CD4-positive, alpha-beta T cell treated with Interferon alpha-2 for 1 hour (primary cell): ENCODE measurements at regions not wholly inside any gene's neighbourhood (a gene's known extent, or its start where the extent isn't known, plus 50 kb on each side); places are given as distances from the start of the nearest gene placed in this dataset.
"Not testable (repeated sequence)": the region's sequence is repeated elsewhere in the genome, so short reads cannot be mapped to it uniquely, and the experiment has no call there.

Experiments
- DNase-seq, 2 donors: peaks; one replicate each; pipeline ENCODE4 v3.0.0-alpha.2; 2020 to 2022

DNA sequence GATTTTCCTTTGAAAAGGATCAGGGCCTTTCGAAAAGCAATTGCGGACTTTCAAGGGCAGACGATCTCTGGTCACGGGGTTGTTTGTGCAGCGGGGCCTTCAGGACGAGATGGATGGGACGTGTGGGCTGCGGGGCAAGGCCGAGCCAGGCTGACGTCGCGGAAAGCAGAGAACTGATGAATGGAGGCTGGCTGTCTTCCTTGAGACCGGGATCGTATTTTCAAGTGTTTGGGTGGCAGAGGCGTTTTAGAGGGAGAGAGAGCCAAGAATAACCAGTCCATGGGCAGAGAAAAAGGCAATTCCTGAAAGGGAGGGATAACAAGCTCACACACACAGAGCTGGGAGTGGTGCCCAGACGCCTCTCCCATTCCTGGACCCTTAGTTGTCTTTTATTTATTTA lies 138.9 kb upstream of the USP29 start:
- DNase-seq, result no peak

DNA sequence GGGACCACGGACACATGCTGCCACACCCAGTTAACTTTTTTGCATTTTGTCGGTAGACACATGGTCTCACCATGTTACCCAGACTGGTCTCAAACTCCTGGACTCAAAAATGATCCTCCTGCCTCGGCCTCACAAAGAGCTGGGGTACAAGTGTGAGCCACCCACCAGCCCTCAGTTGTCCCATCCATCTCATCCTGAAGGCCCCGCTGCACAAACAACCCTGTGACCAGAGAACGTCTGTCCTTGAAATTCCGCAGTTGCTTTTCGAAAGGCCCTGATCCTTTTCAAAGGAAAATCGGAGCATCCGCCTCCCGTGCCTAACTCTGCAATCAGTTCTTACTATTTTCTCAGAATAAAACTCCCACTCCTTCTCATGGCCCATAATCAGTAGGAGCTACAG lies 138.3 kb upstream of the USP29 start:
- DNase-seq, result not testable (repeated sequence)

DNA sequence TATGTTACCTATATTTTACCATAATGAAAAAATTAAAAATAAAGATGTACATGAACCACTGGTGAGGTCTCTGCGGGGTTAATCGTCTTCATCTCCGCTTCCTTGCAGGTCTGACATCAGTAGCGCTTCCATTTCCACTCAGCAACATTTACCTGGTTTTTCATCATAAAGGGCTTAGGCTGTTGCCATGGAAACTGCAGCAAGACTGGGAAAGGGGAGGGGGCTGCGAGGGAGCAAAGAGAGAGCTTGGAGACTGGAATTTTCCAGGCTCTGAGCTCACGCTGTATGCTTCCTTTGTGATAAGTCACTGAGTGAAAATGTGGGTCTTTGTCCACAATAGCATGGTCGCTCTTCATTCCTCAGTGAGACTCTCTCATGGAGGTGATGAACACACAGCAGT lies 136.6 kb upstream of the USP29 start:
- no peak for DNase-seq

DNA sequence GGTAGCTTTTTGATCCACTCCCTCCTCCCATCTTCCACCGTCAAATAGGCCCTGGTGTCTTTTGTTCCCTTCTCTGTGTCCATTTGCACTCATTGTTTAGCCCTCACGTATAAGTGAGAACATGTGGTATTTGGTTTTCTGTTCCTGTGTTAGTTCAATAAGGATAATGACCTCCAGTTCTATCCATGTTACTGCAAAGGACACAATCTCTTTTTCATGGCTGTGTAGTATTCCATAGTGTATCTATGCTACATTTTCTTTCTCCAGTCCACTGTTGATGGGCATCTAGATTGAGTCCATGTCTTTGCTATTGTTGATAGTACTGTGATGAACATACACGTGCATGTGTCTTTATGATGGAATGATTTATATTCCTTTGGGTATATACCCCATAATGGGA lies 136.0 kb upstream of the USP29 start:
- no peak for DNase-seq

DNA sequence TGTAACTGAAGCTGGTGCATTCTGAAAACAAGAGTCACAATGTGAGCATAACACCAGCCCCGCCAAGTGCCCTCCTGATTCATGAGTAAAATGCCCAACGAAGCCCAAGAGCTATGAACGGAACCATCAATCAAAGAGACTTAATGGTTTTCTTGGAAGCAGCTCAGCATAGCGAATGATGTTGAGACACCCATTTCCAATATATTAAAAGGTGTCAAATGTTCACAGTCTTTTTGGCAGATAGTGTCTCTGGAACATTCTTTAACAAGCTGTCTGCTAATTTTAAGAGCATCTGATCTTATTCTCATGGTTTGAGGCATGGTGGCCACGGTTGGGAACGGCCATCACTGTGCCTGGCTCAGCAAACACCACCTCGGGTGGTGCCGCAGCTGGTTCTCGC lies 133.4 kb upstream of the USP29 start:
- DNase-seq, result no peak

DNA sequence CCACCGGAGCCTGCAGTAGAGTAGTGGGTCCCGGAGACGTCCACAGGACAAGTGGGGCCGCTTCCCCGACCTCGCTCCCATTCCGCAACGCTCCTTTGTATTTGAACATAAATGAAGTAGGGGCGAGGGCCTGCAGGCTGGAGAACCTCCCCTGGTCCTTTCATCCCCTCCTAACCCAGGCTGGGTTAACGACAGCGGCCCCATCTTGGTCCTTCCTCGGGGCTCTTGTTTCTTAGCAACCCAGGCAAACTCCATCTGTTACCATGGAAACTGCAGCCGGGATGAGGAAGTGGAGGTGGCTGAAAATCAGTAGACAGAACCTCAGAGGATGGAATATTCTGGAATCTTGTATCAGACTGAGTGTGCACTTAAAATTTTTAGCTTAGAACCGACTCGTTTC lies 132.6 kb upstream of the USP29 start:
- no peak for DNase-seq

DNA sequence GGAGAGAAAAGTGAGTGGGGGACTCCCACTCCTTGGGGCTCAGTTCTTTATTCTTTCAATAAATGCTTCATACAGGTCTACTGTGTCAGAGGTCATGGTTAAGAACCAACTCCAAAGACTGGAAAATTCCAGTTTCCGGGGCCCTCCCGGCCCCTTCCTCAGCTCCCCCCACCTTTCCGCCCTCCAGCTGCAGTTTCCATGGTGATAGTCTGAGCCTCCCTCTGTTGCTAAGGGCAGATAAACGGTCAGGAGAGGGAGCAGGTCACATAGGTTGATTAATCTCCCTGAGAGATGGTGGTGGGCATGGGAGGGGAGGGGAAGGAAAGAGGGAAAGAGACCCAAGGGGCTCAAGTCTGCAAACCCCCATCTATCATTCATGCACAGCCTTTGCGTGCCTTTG lies 131.5 kb upstream of the USP29 start:
- no peak for DNase-seq

DNA sequence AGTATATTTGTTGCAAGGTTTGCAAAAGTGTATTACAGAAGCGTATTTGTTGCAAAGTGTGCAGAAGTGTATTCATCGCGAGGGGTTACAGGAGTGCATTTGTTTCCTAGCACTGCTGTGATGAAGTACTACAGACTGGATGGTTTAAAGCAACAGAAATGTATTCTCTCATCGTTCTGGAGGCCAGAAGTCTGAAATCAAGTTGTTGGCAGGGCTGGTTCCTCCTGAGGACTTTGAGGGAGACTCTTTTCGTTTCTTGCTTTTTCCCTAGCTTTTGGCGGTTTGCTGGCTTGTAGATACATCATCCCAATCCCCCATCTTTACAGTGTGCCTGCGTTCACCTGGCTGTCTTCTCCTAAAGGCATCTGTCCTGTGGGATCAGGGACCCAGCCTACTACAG lies 127.9 kb upstream of the USP29 start:
- no peak for DNase-seq

DNA sequence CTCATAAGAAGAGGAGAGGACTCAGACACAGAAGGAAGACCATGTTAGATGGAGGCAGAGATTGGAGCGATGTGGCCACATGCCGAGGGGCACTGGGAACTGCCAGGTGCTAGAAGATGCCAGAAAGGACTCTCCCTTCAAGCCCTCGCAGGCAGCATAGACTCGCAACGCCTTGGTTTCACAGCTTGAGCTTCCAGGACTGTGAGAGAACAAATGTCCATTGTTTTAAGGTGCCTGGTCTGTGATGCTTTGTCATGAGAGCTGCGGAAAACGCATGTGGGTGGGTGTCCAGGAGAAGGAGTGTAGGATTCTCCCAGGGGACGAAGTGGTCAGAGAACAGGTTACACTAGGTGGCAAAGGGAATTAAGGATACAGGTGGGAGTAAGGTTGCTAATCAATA lies 125.9 kb upstream of the USP29 start:
- no peak for DNase-seq

DNA sequence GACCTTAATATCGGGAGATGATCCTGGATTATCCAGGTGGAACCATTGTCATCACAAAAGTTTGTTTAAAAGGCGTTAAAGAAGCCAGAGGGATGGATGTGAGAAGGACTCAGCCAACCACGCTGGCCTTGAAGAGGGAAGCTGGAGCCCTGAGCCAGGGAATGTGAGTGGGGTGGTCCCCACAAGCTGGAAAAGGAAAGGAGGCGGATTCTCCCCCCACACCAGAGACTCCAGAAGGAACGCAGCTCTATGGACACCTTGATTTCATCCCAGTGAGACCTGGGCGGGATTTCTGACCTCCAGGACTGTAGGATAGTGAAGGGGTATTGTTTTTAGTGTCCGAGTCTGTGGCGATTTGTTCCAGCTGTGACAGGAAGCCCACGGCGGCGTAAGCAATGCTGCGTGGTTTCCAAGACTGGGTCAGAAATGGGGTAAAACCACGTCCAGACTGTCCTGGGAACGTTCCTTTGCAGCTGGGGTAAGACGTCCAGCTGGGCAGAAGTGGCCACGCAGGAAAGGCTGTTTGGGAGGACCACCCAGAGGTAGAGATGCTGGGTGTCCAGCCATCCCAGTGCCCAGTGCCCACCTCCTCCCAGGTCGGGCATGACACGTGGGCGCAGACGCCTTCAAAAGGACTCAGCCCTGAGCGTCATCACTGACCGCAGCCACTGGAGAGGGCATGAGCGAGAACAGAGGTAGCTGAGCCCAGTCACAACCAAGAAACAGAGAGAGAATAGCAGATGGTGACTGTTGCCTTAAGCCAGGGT lies 125.4 kb upstream of the USP29 start:
- DNase-seq, result no peak

DNA sequence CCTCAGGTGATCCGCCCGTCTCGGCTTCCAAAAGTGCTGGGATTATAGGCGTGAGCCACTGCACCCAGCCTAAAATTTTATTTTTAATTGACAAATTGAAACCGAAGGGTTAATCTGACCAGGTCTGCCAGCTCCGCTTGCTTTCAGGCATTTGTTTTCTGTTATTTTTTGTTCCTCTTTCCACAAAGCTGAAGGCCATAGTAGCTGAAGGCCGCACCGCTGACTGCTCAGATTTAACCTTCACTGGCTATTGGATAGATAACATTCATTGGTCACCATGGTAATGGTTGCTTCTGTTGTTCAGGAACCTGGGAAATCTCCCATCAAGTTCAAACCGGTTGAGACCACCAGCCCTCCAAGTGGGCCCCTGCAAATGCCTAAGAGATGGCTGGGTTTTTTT lies 124.5 kb upstream of the USP29 start:
- no peak for DNase-seq

DNA sequence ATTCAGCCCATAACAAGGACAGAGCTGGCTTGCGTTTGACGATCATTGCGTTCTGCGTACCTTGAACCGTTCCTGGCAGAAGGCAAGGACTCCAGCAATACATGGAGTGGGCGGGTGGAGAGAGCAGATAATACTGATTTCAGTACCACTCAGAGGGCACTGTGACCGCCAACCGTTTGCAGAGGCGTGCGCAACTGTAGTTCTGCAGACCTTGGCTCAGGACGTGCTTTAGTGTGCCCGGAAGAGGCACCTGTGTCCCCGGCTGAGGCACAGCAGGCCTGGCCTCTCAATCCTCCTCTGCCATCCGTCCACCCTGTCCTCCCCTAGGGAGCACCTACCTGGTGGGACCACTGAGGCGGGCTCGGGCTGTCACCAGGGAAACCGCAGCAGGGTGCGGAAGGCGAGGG lies 117.6 kb upstream of the USP29 start:
- no peak for DNase-seq

DNA sequence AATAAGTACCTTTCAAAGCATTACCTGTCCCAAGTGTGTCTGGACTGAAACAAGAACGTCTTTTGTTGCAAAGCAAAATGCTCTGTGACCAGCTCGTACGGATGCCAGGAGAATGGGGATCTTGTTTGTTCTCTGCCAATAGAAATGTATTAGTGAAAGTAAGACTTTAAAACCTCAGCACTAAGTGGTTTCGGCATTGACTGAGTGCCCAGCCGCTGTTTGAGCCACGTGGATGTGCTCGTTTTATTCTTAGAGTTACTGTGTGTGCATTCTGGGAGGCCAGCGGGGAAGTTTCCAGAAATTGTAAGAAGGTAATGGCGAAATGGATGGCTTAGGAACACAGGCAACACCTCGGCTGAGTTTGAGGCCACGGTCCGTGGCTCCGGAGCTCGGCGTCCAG lies 117.1 kb upstream of the USP29 start:
- DNase-seq, result no peak

DNA sequence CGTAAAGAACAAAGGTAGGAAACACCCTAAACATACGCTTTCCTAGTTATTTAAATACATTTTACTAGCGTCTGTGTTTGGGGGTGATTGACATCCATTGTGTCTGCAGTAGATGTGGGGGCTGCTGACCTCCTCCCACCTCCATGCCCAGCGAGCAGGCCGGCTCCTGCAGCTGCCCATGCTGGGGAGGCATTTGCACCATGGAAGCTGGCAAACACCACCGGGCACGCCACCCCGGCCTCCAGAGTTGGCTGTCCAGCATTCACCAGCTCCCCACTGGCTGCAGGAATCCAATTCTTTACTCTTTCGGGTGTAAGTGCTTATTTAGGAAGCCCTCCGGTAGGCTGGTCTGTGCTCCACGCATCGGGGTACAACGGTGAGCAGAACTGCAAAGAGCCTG lies 115.4 kb upstream of the USP29 start:
- no peak for DNase-seq

DNA sequence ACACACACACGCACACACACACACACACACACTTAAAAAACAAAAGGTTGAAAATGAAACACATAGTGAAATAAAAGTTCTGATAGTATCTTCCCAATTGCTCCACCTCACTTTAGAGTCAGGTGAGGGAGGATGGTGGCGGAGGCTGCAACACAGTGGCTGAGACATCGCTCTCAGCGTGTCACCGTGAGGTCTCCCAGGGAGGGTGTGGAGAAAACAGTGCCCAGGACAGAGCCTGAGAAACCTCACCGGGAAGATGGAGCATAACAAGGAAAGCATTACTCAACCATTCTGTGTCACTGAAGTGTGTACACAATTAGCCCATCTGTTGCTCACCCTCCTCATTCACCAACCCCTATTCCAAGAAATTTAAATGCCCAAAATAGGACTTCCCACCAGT lies 111.4 kb upstream of the USP29 start:
- DNase-seq, result no peak

DNA sequence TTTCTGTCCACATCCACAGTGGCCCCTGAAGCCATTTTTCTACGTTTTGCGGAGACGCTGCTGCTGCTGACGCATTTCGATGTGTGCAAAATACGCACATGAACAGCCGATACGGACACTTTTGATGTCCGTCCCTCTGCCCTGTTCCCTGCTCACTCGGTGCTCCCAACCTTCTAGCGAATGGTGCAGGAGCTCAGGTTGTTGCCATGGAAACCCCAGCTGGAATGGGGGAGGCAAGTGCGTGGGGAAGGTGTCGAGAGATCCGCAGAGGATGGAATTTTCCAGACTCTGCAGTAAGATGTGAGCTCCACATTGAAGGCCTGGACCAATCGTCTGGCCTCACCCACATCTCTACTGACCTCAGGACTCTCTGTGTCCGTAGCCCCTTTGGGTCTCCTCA lies 109.2 kb upstream of the USP29 start:
- no peak for DNase-seq

DNA sequence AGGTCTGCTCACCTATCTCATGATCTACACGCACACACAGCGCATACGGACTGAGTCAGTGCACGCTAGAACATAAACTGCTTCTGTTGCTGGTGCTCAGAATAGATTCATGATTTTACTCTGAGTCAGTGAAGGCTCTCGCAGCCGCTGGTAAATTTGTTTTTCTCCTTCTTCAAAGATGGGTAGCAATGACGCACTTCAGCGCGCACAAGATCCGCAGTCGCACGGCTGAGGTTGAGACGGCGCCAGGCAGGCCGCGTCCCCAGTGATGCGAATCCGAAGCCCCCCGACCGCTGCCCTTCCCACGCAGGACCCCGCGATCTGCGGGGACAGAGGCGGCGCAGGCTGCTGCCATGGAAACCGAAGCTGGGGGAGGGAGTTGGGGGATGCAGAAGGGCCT lies 103.7 kb upstream of the USP29 start:
- DNase-seq, result no peak

DNA sequence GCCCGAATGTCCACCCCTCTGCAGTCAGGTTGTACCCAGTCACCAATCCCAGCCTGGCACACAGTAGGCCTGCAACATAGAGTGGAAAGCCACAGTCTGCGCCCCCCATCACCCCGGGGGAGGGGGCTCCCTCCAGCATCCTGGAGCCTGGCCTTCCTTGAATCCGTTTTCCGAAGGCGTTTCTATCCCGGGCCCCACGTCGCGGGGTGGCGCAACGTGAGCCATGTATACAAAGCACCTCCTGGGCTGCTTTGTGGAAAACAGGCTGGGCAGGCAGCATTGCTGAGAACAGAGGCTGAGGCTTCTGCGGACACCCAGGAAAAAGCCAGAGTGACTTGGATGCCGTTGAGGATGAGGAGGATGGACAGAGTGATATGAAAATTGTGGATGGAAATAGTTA lies 103.3 kb upstream of the USP29 start:
- no peak for DNase-seq

DNA sequence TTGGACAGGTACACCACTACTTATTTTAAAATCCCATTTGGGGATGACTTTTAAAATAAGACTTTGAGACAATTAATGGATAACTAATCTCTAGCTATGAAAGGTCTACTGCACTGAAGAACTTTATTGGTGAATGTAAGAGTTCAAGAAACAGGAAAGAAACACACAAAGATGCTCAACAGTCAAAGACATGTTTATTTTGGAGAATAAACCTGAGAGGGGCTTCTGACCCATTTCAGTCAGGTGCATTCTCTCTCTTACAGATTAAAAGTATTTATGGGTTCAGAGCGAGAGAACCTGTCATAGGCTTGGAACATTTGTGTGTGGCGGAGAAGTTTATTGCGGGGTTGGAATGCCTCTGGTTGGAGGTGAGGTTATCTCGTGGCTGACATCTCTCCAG lies 94.3 kb upstream of the USP29 start:
- no peak for DNase-seq

DNA sequence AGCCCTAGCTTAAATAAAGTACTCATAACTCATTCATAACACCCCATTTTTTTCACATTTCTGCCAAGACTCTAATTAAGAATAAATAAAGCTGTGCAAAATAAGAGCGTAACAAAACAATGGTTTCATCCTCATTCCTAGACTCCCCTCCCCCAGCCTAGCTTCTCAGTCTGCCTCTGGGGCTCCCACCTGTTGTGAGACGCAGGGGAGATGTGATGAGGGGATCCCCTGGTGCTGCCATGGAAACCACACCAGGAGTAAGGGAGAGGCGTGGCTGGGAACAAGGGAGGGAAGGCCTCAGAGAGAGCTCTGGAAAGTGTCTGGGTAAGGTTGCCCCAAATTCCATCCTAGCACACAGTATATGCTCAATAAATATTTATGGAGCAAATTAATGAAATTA lies 93.3 kb upstream of the USP29 start:
- no peak for DNase-seq

DNA sequence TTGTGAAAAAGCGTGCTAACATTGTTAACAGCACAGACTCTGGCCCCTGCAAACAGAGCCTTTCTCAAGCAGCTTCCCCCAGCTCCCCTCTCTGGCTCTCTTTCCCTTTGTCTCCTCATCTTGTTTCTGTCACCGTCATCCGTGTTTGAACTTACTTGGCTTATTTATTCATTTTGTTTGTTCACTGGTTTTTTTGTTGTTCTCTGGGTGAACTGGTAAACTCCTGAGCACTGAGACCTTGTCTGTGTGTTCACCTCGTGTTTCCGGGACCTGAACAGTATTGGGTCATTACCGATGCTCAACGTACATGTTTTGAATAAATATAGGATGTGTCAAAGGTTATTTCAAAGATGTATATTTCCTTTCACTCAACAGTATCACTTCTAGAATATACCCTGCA lies 92.4 kb upstream of the USP29 start:
- no peak for DNase-seq

DNA sequence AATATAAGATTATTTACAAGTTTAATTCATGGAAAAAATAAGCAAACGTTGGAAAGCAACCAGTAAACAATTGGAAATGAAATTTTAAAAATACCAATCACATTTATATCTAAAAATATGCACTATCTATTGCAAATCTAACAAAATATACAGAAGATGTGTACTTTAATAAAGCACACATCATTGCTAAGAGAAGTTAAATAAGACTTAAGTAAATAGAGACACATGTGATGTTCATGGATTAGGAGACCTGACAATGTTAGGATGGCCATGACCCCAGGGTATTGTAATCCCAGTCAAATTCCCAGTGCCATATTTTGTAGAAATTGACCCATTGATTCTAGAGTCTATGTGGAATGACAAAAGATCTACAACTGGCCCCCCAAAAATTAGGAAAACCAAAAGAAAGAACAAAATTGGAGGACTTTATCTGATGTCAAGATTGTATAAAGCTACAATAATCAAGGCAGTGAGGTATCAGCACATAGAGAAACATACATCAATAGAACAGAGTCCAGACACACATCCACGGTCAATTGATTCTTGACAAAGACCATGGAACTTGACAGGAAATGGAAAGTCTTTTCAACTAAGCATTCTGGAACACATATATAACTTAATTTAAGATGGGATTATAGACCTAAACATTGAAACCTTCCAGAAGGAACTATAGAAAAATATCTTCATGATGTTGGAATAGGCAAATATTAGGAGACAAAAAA lies 90.8 kb upstream of the USP29 start:
- DNase-seq, result no peak

DNA sequence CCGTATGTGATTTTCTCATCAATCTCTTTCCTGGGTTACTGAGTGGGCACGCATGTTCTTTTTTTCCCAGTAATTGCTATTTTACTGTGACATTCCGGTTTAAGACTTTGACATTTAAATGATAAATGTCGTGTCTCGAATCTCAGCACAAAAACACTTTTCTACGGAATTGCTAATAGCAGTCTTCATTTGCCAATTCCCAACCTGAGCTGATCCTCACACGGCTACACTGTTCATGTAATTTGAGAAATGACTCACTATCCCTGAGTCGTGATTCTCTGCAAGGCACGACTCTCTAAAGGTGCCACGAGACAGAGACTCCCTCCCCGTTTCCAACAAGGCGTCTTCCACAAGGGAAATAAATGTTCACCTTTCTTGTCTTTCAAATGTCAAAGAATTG lies 88.7 kb upstream of the USP29 start:
- DNase-seq, result no peak

DNA sequence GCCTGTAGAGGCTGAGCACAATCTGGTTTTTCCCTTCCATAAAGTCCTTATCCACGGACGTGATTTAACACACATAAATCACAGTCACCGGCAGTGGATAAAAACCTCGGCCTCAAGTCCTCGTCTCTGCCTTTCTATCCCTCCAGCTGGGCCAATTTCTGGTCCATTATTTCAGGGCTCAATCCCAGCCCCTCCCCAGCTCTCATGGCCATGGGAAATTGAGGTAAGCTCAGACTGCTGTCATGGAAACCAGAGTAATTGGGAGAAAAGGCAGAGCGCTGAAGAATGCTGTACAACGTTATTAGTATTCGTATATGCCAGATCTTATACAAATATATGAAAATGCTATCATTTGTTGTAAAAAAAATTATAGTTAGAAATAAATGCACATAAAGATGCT lies 86.2 kb upstream of the USP29 start:
- DNase-seq, result no peak

DNA sequence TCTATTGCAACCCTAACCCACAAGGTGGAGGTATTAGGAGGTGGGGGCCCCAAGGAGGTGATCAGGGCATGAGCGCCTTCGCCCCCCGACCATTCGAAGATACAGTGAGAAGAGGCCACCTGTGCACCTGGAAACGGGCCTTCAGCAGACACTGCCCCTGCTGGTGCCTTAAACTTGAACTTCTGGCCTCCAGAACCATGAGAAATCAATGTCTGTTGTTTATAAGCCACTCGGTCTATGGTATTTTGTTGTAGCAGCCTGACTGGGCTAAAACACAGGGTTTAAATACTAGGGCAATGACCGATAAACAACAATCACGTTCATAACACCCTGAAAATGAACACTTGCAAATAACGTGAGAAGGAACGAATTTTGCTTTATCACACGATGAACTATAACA lies 85.2 kb upstream of the USP29 start:
- no peak for DNase-seq
